HEK293 (cell line): ENCODE measurements at regions not wholly inside any gene's neighbourhood (a gene's known extent, or its start where the extent isn't known, plus 50 kb on each side); places are given as distances from the start of the nearest gene placed in this dataset.

Experiments used
- CTCF ChIA-PET: fragments of 350-600 bp; formaldehyde crosslinking; extraction: SDS; loops from one replicate; lab custom pipeline; 2021; ENCODE audit warnings: antibody characterized with exemption; lab: Yijun Ruan, JAX
- POLR2A ChIA-PET: fragments of 300-600 bp; formaldehyde crosslinking; extraction: SDS; loops from one replicate; lab custom pipeline; 2020; ENCODE audit warnings: antibody characterized with exemption, inconsistent platforms; lab: Yijun Ruan, JAX
- H3K27ac ChIP-seq: fragments of 200-500 bp; sonication (Bioruptor generic); 2 replicates; pipeline ENCODE4 v1.5.1; 2014; ENCODE audit warnings: low read depth, low read length, control low read depth, inconsistent platforms; ENCODE audit errors: extremely low read depth
- H3K36me3 ChIP-seq, 2 experiments: fragments of 200-500 bp in 1 of 2; sonication (Bioruptor generic) in 1 of 2; 1 replicate in 1 of 2; 2 replicates in 1 of 2; pipeline ENCODE4 v1.5.1; 2014 to 2017; ENCODE audit warnings: inconsistent platforms in 2 of 2, low read length in 2 of 2; ENCODE audit not compliant: control insufficient read depth in 2 of 2, insufficient read depth in 1 of 2
- H3K4me1 ChIP-seq: fragments of 200-500 bp; sonication (Bioruptor generic); 2 replicates; pipeline ENCODE4 v1.5.1; 2014; ENCODE audit warnings: mild to moderate bottlenecking, low read length, inconsistent platforms; ENCODE audit not compliant: control insufficient read depth, insufficient read depth
- H3K4me3 ChIP-seq: 2 replicates; pipeline ENCODE4 v1.5.1; 2011; ENCODE audit warnings: low read depth, mild to moderate bottlenecking, control low read depth, low read length, moderate library complexity
- H3K9me3 ChIP-seq: fragments of 200-500 bp; sonication (Bioruptor generic); 2 replicates; pipeline ENCODE4 v1.5.1; 2014; ENCODE audit warnings: low read depth, low read length, inconsistent platforms; ENCODE audit not compliant: control insufficient read depth, insufficient read depth
- HOXD13 ChIP-seq: sonication (generic); formaldehyde crosslinking; IDR thresholded peaks from 2 replicates; pipeline ENCODE4 v1.8.0; 2022; ENCODE audit warnings: missing genetic modification reagents, borderline replicate concordance
- IKZF3 ChIP-seq: fragments of 450-650 bp; IDR thresholded peaks from 2 replicates; pipeline ENCODE4 v1.5.0; 2018; ENCODE audit warnings: missing biosample characterization, mild to moderate bottlenecking, missing genetic modification characterization, moderate library complexity
- KLF16 ChIP-seq: fragments of 450-650 bp; formaldehyde crosslinking; IDR thresholded peaks from 2 replicates; pipeline ENCODE4 v1.5.1; 2017; ENCODE audit warnings: missing biosample characterization, missing genetic modification characterization
- MYNN ChIP-seq: fragments of 450-650 bp; formaldehyde crosslinking; IDR thresholded peaks from 2 replicates; pipeline ENCODE4 v1.5.1; 2016; ENCODE audit warnings: missing biosample characterization, missing genetic modification characterization, borderline replicate concordance
- PRDM1 ChIP-seq: fragments of 450-650 bp; formaldehyde crosslinking; IDR thresholded peaks from 2 replicates; pipeline ENCODE4; 2016; ENCODE audit warnings: missing biosample characterization, missing genetic modification characterization
- RBAK ChIP-seq: fragments of 450-650 bp; formaldehyde crosslinking; IDR thresholded peaks from 2 replicates; pipeline ENCODE4 v1.5.1; 2016; ENCODE audit warnings: missing biosample characterization, missing genetic modification characterization
- SALL2 ChIP-seq: fragments of 450-650 bp; formaldehyde crosslinking; IDR thresholded peaks from 2 replicates; pipeline ENCODE4 v1.5.0; 2017; ENCODE audit warnings: missing biosample characterization, mild to moderate bottlenecking, missing genetic modification characterization, borderline replicate concordance
- SP3 ChIP-seq: fragments of 450-650 bp; formaldehyde crosslinking; IDR thresholded peaks from 2 replicates; pipeline ENCODE4 v1.5.1; 2016; ENCODE audit warnings: missing biosample characterization, missing genetic modification characterization
- SP7 ChIP-seq: fragments of 450-650 bp; formaldehyde crosslinking; IDR thresholded peaks from 2 replicates; pipeline ENCODE4 v1.5.1; 2016; ENCODE audit warnings: missing biosample characterization, missing genetic modification characterization
- TRIM28 ChIP-seq: IDR thresholded peaks from 2 replicates; pipeline ENCODE4 v1.6.1; 2011; ENCODE audit warnings: low read length, control low read depth, borderline replicate concordance
- WT1 ChIP-seq: fragments of 450-650 bp; formaldehyde crosslinking; IDR thresholded peaks from 2 replicates; pipeline ENCODE4 v1.5.1; 2016; ENCODE audit warnings: missing biosample characterization, missing genetic modification characterization
- ZBTB17 ChIP-seq: fragments of 450-650 bp; formaldehyde crosslinking; IDR thresholded peaks from 2 replicates; pipeline ENCODE4 v1.5.1; 2016; ENCODE audit warnings: missing biosample characterization, missing genetic modification characterization
- ZNF112 ChIP-seq: fragments of 450-650 bp; formaldehyde crosslinking; IDR thresholded peaks from 2 replicates; pipeline ENCODE4 v1.5.0; 2017; ENCODE audit warnings: missing biosample characterization, missing genetic modification characterization
- ZNF510 ChIP-seq: fragments of 450-650 bp; formaldehyde crosslinking; IDR thresholded peaks from 2 replicates; pipeline ENCODE4 v1.5.1; 2018; ENCODE audit warnings: mild to moderate bottlenecking, missing genetic modification characterization, missing biosample characterization; ENCODE audit not compliant: insufficient replicate concordance
- ZNF585B ChIP-seq: fragments of 450-650 bp; formaldehyde crosslinking; IDR thresholded peaks from 2 replicates; pipeline ENCODE4 v1.5.1; 2016; ENCODE audit warnings: missing biosample characterization, missing genetic modification characterization
- ZNF600 ChIP-seq: fragments of 450-650 bp; formaldehyde crosslinking; IDR thresholded peaks from 2 replicates; pipeline ENCODE4 v1.5.1; 2016; ENCODE audit warnings: missing biosample characterization, missing genetic modification characterization
- ZNF621 ChIP-seq: fragments of 450-650 bp; formaldehyde crosslinking; IDR thresholded peaks from 2 replicates; pipeline ENCODE4 v1.5.1; 2017; ENCODE audit warnings: missing biosample characterization, missing genetic modification characterization
- ZNF654 ChIP-seq: fragments of 450-650 bp; formaldehyde crosslinking; IDR thresholded peaks from 2 replicates; pipeline ENCODE4 v1.5.1; 2016; ENCODE audit warnings: low read depth, missing biosample characterization, missing genetic modification characterization
- ZNF791 ChIP-seq: fragments of 450-650 bp; formaldehyde crosslinking; IDR thresholded peaks from 2 replicates; pipeline ENCODE4 v1.5.1; 2016; ENCODE audit warnings: missing biosample characterization, missing genetic modification characterization
- ZSCAN16 ChIP-seq: fragments of 450-650 bp; formaldehyde crosslinking; IDR thresholded peaks from 2 replicates; pipeline ENCODE4 v1.5.1; 2016; ENCODE audit warnings: missing biosample characterization, missing genetic modification characterization
- TF ChIP-seq, protein P1 (sequence below): fragments of 450-650 bp; formaldehyde crosslinking; IDR thresholded peaks from 2 replicates; pipeline ENCODE4 v1.5.1; 2016; ENCODE audit warnings: missing biosample characterization, missing genetic modification characterization
- TF ChIP-seq, protein P2 (sequence below): fragments of 450-650 bp; formaldehyde crosslinking; IDR thresholded peaks from 2 replicates; pipeline ENCODE4 v1.5.1; 2016; ENCODE audit warnings: missing biosample characterization, missing genetic modification characterization
- TF ChIP-seq, protein P3 (sequence below): fragments of 450-650 bp; formaldehyde crosslinking; IDR thresholded peaks from 2 replicates; pipeline ENCODE4 v1.5.1; 2016; ENCODE audit warnings: missing biosample characterization, missing genetic modification characterization

DNA sequence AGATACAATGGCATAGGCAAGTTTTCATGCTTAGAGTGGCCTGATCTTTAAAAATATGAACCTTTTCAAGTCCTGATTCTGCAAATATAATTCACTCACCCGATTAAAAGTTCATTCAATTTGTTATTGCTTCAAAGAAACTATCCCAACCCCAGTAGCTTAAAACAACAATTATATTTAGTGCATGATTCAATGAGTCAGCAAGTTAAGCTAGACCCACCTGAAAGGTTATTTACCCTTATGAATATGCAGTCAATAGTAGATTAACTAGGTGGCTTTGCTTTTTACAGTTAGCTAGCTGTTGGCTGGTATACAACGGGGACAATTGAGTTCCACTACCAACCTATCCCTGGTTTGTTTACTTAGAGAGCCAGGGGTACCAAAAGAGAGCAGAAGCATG, 95.6 kb upstream of the ANKEF1 start:
- no peaks in the 10 kb centered on the region for H3K36me3 ChIP-seq
- no peaks in the 10 kb centered on the region for H3K9me3 ChIP-seq
- CTCF ChIA-PET, result no interaction called here
- TF ChIP-seq, protein P1, sequence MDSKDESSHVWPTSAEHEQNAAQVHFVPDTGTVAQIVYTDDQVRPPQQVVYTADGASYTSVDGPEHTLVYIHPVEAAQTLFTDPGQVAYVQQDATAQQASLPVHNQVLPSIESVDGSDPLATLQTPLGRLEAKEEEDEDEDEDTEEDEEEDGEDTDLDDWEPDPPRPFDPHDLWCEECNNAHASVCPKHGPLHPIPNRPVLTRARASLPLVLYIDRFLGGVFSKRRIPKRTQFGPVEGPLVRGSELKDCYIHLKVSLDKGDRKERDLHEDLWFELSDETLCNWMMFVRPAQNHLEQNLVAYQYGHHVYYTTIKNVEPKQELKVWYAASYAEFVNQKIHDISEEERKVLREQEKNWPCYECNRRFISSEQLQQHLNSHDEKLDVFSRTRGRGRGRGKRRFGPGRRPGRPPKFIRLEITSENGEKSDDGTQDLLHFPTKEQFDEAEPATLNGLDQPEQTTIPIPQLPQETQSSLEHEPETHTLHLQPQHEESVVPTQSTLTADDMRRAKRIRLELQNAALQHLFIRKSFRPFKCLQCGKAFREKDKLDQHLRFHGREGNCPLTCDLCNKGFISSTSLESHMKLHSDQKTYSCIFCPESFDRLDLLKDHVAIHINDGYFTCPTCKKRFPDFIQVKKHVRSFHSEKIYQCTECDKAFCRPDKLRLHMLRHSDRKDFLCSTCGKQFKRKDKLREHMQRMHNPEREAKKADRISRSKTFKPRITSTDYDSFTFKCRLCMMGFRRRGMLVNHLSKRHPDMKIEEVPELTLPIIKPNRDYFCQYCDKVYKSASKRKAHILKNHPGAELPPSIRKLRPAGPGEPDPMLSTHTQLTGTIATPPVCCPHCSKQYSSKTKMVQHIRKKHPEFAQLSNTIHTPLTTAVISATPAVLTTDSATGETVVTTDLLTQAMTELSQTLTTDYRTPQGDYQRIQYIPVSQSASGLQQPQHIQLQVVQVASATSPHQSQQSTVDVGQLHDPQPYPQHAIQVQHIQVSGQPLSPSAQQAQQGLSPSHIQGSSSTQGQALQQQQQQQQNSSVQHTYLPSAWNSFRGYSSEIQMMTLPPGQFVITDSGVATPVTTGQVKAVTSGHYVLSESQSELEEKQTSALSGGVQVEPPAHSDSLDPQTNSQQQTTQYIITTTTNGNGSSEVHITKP, result no peak
- TF ChIP-seq TRIM28, result no peak
- TF ChIP-seq ZSCAN16, result no peak
- no peak for TF ChIP-seq ZNF791 (tag by site-specific recombination)
- TF ChIP-seq ZBTB17, result no peak
- no peak for TF ChIP-seq HOXD13 (CRISPR knock-in tag)
- H3K4me1 ChIP-seq, result no peaks in the 10 kb centered on the region
- POLR2A ChIA-PET, result no interaction called here
- H3K27ac ChIP-seq, result no peak overlapping the region
- H3K4me3 ChIP-seq, result no peak overlapping the region

DNA sequence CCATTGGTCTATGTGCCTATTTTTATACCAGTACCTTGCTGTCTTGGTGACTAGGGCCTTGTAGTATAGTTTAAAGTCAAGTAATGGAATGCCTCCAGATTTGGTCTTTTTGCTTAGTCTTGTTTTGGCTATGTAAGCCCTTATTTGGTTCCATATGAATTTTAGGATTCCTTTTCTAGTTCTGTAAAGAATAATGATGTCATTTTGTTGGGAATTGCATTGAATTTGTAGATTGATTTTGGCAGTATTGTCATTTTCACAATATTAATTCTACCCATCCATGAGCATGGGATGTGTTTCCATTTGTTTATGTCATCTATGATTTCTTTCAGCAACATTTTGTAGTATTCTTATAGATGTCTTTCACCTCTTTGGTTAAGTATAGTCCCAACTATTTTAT, 96.4 kb upstream of the PAK5 start:
- TF ChIP-seq SALL2 (tag by site-specific recombination) (no peak), ZNF112 (no peak)
- Histone ChIP-seq H3K9me3 (no peaks in the 10 kb centered on the region), H3K27ac (no peak overlapping the region), H3K4me1 (no peaks in the 10 kb centered on the region), H3K4me3 (no peak overlapping the region), H3K36me3 (no peaks in the 10 kb centered on the region)
- ChIA-PET CTCF (interaction anchor here (1.2 kb wide), 1 partner anchor 527 kb away, joined by 4 read pairs; no protein-coding TSS in a partner anchor), POLR2A (no interaction called here)

DNA sequence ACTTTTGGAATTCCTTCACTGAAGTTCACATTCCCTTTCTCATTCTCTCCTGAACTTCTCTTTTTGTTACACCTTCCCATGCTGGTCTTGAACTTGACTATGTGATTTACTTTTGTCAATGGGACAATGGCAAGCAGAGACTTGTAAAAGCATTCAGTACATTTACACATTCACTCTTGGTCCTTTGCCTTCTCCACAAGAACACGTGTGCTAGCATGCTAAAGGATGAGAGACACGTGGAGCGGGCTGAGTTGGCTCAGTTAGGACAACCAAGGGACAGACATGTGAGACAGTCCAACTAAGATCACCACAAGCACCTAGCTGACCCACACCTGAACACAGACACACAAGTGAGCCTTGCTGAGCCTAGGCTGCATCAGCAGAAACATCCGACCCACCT, 91.3 kb upstream of the PAK5 start:
- POLR2A ChIA-PET, result no interaction called here
- H3K9me3 ChIP-seq, result no peaks in the 10 kb centered on the region
- TF ChIP-seq SP3 (tag by site-specific recombination) (no peak), SP7 (tag by site-specific recombination) (no peak), MYNN (tag by site-specific recombination) (no peak), ZNF654 (tag by site-specific recombination) (no peak), IKZF3 (no peak), PRDM1 (no peak), KLF16 (tag by site-specific recombination) (no peak), RBAK (tag by site-specific recombination) (no peak), ZNF600 (no peak), ZNF510 (tag by site-specific recombination) (no peak), ZNF585B (tag by site-specific recombination) (no peak), ZNF621 (tag by site-specific recombination) (no peak), WT1 (no peak)
- TF ChIP-seq, protein P2, sequence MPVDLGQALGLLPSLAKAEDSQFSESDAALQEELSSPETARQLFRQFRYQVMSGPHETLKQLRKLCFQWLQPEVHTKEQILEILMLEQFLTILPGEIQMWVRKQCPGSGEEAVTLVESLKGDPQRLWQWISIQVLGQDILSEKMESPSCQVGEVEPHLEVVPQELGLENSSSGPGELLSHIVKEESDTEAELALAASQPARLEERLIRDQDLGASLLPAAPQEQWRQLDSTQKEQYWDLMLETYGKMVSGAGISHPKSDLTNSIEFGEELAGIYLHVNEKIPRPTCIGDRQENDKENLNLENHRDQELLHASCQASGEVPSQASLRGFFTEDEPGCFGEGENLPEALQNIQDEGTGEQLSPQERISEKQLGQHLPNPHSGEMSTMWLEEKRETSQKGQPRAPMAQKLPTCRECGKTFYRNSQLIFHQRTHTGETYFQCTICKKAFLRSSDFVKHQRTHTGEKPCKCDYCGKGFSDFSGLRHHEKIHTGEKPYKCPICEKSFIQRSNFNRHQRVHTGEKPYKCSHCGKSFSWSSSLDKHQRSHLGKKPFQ (tag by site-specific recombination), result no peak
- TF ChIP-seq, protein P3, sequence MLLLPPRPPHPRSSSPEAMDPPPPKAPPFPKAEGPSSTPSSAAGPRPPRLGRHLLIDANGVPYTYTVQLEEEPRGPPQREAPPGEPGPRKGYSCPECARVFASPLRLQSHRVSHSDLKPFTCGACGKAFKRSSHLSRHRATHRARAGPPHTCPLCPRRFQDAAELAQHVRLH (tag by site-specific recombination), result no peak
- TF ChIP-seq, all 188 proteins: peak for 0
- no peaks in the 10 kb centered on the region for H3K36me3 ChIP-seq
- no peak overlapping the region for H3K4me3 ChIP-seq
- H3K4me1 ChIP-seq, result peaks cover 2% of the 10 kb centered on the region; the same call in 1 of the 2 replicates
- no peak overlapping the region for H3K27ac ChIP-seq
- CTCF ChIA-PET, result interaction anchor here (2.3 kb wide), 1 partner anchor 522 kb away, joined by 8 read pairs; no protein-coding TSS in a partner anchor
